ENCODE measurements at regions not wholly inside any gene's neighbourhood (a gene's known extent, or its start where the extent isn't known, plus 50 kb on each side); places are given as distances from the start of the nearest gene placed in this dataset.
"Not testable (repeated sequence)": the region's sequence is repeated elsewhere in the genome, so short reads cannot be mapped to it uniquely, and the experiment has no call there.

GRCh38 chr6:85283436-85283835 is 166.4 kb upstream of the NT5E start:
- Histone ChIP-seq H3K36me3 (ENCODE audit: insufficient read depth, insufficient read length, low read length) (no peaks in the 10 kb centered on the region), H3K4me1 (ENCODE audit: insufficient read depth, insufficient read length) (no peaks in the 10 kb centered on the region), H3K27me3 (ENCODE audit: insufficient read depth, insufficient read length) (no peaks in the 10 kb centered on the region), H3K9me3 (ENCODE audit: insufficient read depth, low read length) (no peaks in the 10 kb centered on the region), H3K4me3 (ENCODE audit: insufficient read length, low read depth) (no peak overlapping the region), H3K9ac (ENCODE audit: insufficient read length, low read depth) (no peak overlapping the region)
- no peak for TF ChIP-seq ZNF274 (IDR thresholded peaks at IDR 0.05; ENCODE audit: low read depth, low read length)
- TF ChIP-seq YY1 (IDR thresholded peaks at IDR 0.05; ENCODE audit: insufficient read depth, insufficient read length): no peak
- no peak for TF ChIP-seq SUZ12 (IDR thresholded peaks at IDR 0.05; ENCODE audit: extremely low read depth, insufficient read depth, insufficient read length)
- DNase-seq (ENCODE audit: low read depth, low spot score): no peak

- DNase-seq (ENCODE audit: low read depth, low spot score): no peak
- Histone ChIP-seq H3K9me3 (ENCODE audit: insufficient read depth, low read length) (0 out of 2 replicates have a peak, but pooled peaks cover 4% of the 10 kb centered on the region), H3K9ac (ENCODE audit: insufficient read length, low read depth) (no peak overlapping the region), H3K4me1 (ENCODE audit: insufficient read depth, insufficient read length) (no peaks in the 10 kb centered on the region), H3K27me3 (ENCODE audit: insufficient read depth, insufficient read length) (no peaks in the 10 kb centered on the region), H3K4me3 (ENCODE audit: insufficient read length, low read depth) (no peak overlapping the region), H3K36me3 (ENCODE audit: insufficient read depth, insufficient read length, low read length) (no peaks in the 10 kb centered on the region)
- TF ChIP-seq SUZ12 (IDR thresholded peaks at IDR 0.05; ENCODE audit: extremely low read depth, insufficient read depth, insufficient read length) (no peak), ZNF274 (IDR thresholded peaks at IDR 0.05; ENCODE audit: low read depth, low read length) (no peak), YY1 (IDR thresholded peaks at IDR 0.05; ENCODE audit: insufficient read depth, insufficient read length) (no peak)
Measured at GRCh38 chr6:85278466-85279035, 171.3 kb upstream of the NT5E start.

- H3K9me3 ChIP-seq (ENCODE audit: insufficient read depth, low read length); H3K27me3 ChIP-seq (ENCODE audit: insufficient read depth, insufficient read length); H3K9ac ChIP-seq (ENCODE audit: insufficient read length, low read depth); H3K4me3 ChIP-seq (ENCODE audit: insufficient read length, low read depth); H3K4me1 ChIP-seq (ENCODE audit: insufficient read depth, insufficient read length); H3K36me3 ChIP-seq (ENCODE audit: insufficient read depth, insufficient read length, low read length); DNase-seq (ENCODE audit: low read depth, low spot score): not testable (repeated sequence)
Measured at GRCh38 chr6:85276026-85276425, 173.9 kb upstream of the NT5E start.

GRCh38 chr6:85275338-85275985 is 174.4 kb upstream of the NT5E start:
- Histone ChIP-seq H3K9me3 (ENCODE audit: insufficient read depth, low read length) (0 out of 2 replicates have a peak, but pooled peaks cover 4% of the 10 kb centered on the region), H3K4me1 (ENCODE audit: insufficient read depth, insufficient read length) (no peaks in the 10 kb centered on the region), H3K36me3 (ENCODE audit: insufficient read depth, insufficient read length, low read length) (no peaks in the 10 kb centered on the region), H3K4me3 (ENCODE audit: insufficient read length, low read depth) (no peak overlapping the region), H3K9ac (ENCODE audit: insufficient read length, low read depth) (no peak overlapping the region), H3K27me3 (ENCODE audit: insufficient read depth, insufficient read length) (no peaks in the 10 kb centered on the region)
- no peak for DNase-seq (ENCODE audit: low read depth, low spot score)
- no peak for TF ChIP-seq SUZ12 (IDR thresholded peaks at IDR 0.05; ENCODE audit: extremely low read depth, insufficient read depth, insufficient read length)
- no peak for TF ChIP-seq ZNF274 (IDR thresholded peaks at IDR 0.05; ENCODE audit: low read depth, low read length)
- no peak for TF ChIP-seq YY1 (IDR thresholded peaks at IDR 0.05; ENCODE audit: insufficient read depth, insufficient read length)

- no peaks in the 10 kb centered on the region for H3K36me3 ChIP-seq (ENCODE audit: insufficient read depth, insufficient read length, low read length)
- TF ChIP-seq ZNF274 (IDR thresholded peaks at IDR 0.05; ENCODE audit: low read depth, low read length) (no peak), YY1 (IDR thresholded peaks at IDR 0.05; ENCODE audit: insufficient read depth, insufficient read length) (no peak), SUZ12 (IDR thresholded peaks at IDR 0.05; ENCODE audit: extremely low read depth, insufficient read depth, insufficient read length) (no peak)
- no peaks in the 10 kb centered on the region for H3K4me1 ChIP-seq (ENCODE audit: insufficient read depth, insufficient read length)
- 0 out of 2 replicates have a peak, but pooled peaks cover 4% of the 10 kb centered on the region for H3K9me3 ChIP-seq (ENCODE audit: insufficient read depth, low read length)
- no peak for DNase-seq (ENCODE audit: low read depth, low spot score)
- no peak overlapping the region for H3K4me3 ChIP-seq (ENCODE audit: insufficient read length, low read depth)
- no peak overlapping the region for H3K9ac ChIP-seq (ENCODE audit: insufficient read length, low read depth)
- no peaks in the 10 kb centered on the region for H3K27me3 ChIP-seq (ENCODE audit: insufficient read depth, insufficient read length)
Measured at GRCh38 chr6:85273870-85274269, 176.0 kb upstream of the NT5E start.

- Histone ChIP-seq H3K27me3 (ENCODE audit: insufficient read depth, insufficient read length) (no peaks in the 10 kb centered on the region), H3K4me1 (ENCODE audit: insufficient read depth, insufficient read length) (no peaks in the 10 kb centered on the region), H3K4me3 (ENCODE audit: insufficient read length, low read depth) (no peak overlapping the region), H3K9ac (ENCODE audit: insufficient read length, low read depth) (no peak overlapping the region), H3K36me3 (ENCODE audit: insufficient read depth, insufficient read length, low read length) (no peaks in the 10 kb centered on the region), H3K9me3 (ENCODE audit: insufficient read depth, low read length) (0 out of 2 replicates have a peak, but pooled peaks cover 4% of the 10 kb centered on the region)
- TF ChIP-seq SUZ12 (IDR thresholded peaks at IDR 0.05; ENCODE audit: extremely low read depth, insufficient read depth, insufficient read length): no peak
- no peak for TF ChIP-seq ZNF274 (IDR thresholded peaks at IDR 0.05; ENCODE audit: low read depth, low read length)
- no peak for TF ChIP-seq YY1 (IDR thresholded peaks at IDR 0.05; ENCODE audit: insufficient read depth, insufficient read length)
- no peak for DNase-seq (ENCODE audit: low read depth, low spot score)
Measured at GRCh38 chr6:85273046-85273445, 176.8 kb upstream of the NT5E start.

- H3K9ac ChIP-seq (ENCODE audit: insufficient read length, low read depth): no peak overlapping the region
- DNase-seq (ENCODE audit: low read depth, low spot score): no peak
- H3K4me3 ChIP-seq (ENCODE audit: insufficient read length, low read depth): no peak overlapping the region
- 0 out of 2 replicates have a peak, but pooled peaks cover 4% of the 10 kb centered on the region for H3K9me3 ChIP-seq (ENCODE audit: insufficient read depth, low read length)
- no peaks in the 10 kb centered on the region for H3K4me1 ChIP-seq (ENCODE audit: insufficient read depth, insufficient read length)
- no peaks in the 10 kb centered on the region for H3K27me3 ChIP-seq (ENCODE audit: insufficient read depth, insufficient read length)
- no peaks in the 10 kb centered on the region for H3K36me3 ChIP-seq (ENCODE audit: insufficient read depth, insufficient read length, low read length)
- TF ChIP-seq YY1 (IDR thresholded peaks at IDR 0.05; ENCODE audit: insufficient read depth, insufficient read length): no peak
- TF ChIP-seq ZNF274 (IDR thresholded peaks at IDR 0.05; ENCODE audit: low read depth, low read length): no peak
- TF ChIP-seq SUZ12 (IDR thresholded peaks at IDR 0.05; ENCODE audit: extremely low read depth, insufficient read depth, insufficient read length): no peak
Measured at GRCh38 chr6:85272592-85272991, 177.3 kb upstream of the NT5E start.
